ENCODE measurements at regions not wholly inside any gene's neighbourhood (a gene's known extent, or its start where the extent isn't known, plus 50 kb on each side); places are given as distances from the start of the nearest gene placed in this dataset.

- TF ChIP-seq TSHZ2 (CRISPR knock-in tag; IDR thresholded peaks at IDR 0.05), result no peak
- TF ChIP-seq CSRNP3 (CRISPR knock-in tag; IDR thresholded peaks at IDR 0.05), result no peak
- no peak for TF ChIP-seq ZFP30 (CRISPR knock-in tag; IDR thresholded peaks at IDR 0.05)
- no peak for TF ChIP-seq PATZ1 (CRISPR knock-in tag; IDR thresholded peaks at IDR 0.05; ENCODE audit: borderline replicate concordance)
- no peak for TF ChIP-seq ZNF565 (CRISPR knock-in tag; conservative IDR thresholded peaks at IDR 0.05; ENCODE audit: low read depth)
- TF ChIP-seq ZFP3 (CRISPR knock-in tag; IDR thresholded peaks at IDR 0.05), result no peak
- TF ChIP-seq SNAI2 (CRISPR knock-in tag; IDR thresholded peaks at IDR 0.05), result no peak
- no peak for TF ChIP-seq TCF4 (CRISPR knock-in tag; IDR thresholded peaks at IDR 0.05; ENCODE audit: borderline replicate concordance)
- no peak for TF ChIP-seq TOX (CRISPR knock-in tag; IDR thresholded peaks at IDR 0.05; ENCODE audit: borderline replicate concordance)
- TF ChIP-seq OSR1 (CRISPR knock-in tag; IDR thresholded peaks at IDR 0.05), result no peak
- TF ChIP-seq ZNF8 (CRISPR knock-in tag; IDR thresholded peaks at IDR 0.05), result no peak
These were observed 53.2 kb upstream of the FAM20C start (continued) for GRCh38 chr7:139131-139530.

- no peak for TF ChIP-seq CSRNP3 (CRISPR knock-in tag; IDR thresholded peaks at IDR 0.05)
- TF ChIP-seq CREB5 (CRISPR knock-in tag; IDR thresholded peaks at IDR 0.05; ENCODE audit: low read depth), result no peak
- no peak for TF ChIP-seq ISL1 (CRISPR knock-in tag; IDR thresholded peaks at IDR 0.05)
- no peak for TF ChIP-seq ZC3H10 (CRISPR knock-in tag; IDR thresholded peaks at IDR 0.05)
- TF ChIP-seq BACH2 (CRISPR knock-in tag; IDR thresholded peaks at IDR 0.05; ENCODE audit: borderline replicate concordance), result no peak
- TF ChIP-seq ZFP3 (CRISPR knock-in tag; IDR thresholded peaks at IDR 0.05), result no peak
- no peak for TF ChIP-seq ZFP30 (CRISPR knock-in tag; IDR thresholded peaks at IDR 0.05)
- no peak for TF ChIP-seq TOX (CRISPR knock-in tag; IDR thresholded peaks at IDR 0.05; ENCODE audit: borderline replicate concordance)
- no peak for TF ChIP-seq SNAI2 (CRISPR knock-in tag; IDR thresholded peaks at IDR 0.05)
- TF ChIP-seq GLIS3 (CRISPR knock-in tag; IDR thresholded peaks at IDR 0.05), result no peak
- TF ChIP-seq ZNF565 (CRISPR knock-in tag; conservative IDR thresholded peaks at IDR 0.05; ENCODE audit: low read depth), result no peak
- TF ChIP-seq ESRRG (CRISPR knock-in tag; IDR thresholded peaks at IDR 0.05), result no peak
- no peak for TF ChIP-seq TSHZ2 (CRISPR knock-in tag; IDR thresholded peaks at IDR 0.05)
- TF ChIP-seq ARNTL (CRISPR knock-in tag; IDR thresholded peaks at IDR 0.05; ENCODE audit: borderline replicate concordance, low read depth), result no peak
- TF ChIP-seq TCF4 (CRISPR knock-in tag; IDR thresholded peaks at IDR 0.05; ENCODE audit: borderline replicate concordance), result no peak
- no peak for TF ChIP-seq ZNF8 (CRISPR knock-in tag; IDR thresholded peaks at IDR 0.05)
- TF ChIP-seq POU6F1 (CRISPR knock-in tag; IDR thresholded peaks at IDR 0.05; ENCODE audit: borderline replicate concordance, low read depth), result no peak
- no peak for TF ChIP-seq OSR1 (CRISPR knock-in tag; IDR thresholded peaks at IDR 0.05)
- TF ChIP-seq PATZ1 (CRISPR knock-in tag; IDR thresholded peaks at IDR 0.05; ENCODE audit: borderline replicate concordance), result no peak
- no peak for TF ChIP-seq RARB (CRISPR knock-in tag; IDR thresholded peaks at IDR 0.05)
- ATAC-seq, result no peak
These were observed 52.7 kb upstream of the FAM20C start for GRCh38 chr7:139561-140243.
